NCI-H128 (cell line): ENCODE measurements at regions not wholly inside any gene's neighbourhood (a gene's known extent, or its start where the extent isn't known, plus 50 kb on each side); places are given as distances from the start of the nearest gene placed in this dataset.

Source experiments
- DNase-seq: peaks from one replicate; lab custom pipeline; 2025; ENCODE audit not compliant: unreplicated experiment; lab: John Stamatoyannopoulos, UW

GRCh38 chr4:4694827-4695226 lies 153.0 kb upstream of the STX18 start:
- DNase-seq, result no peak

- DNase-seq, result no peak
Measured at GRCh38 chr4:4694296-4694772, 152.5 kb upstream of the STX18 start.

- no peak for DNase-seq
Measured at GRCh38 chr4:4693755-4694295, 152.0 kb upstream of the STX18 start.

GRCh38 chr4:4693258-4693657 lies 151.4 kb upstream of the STX18 start:
- DNase-seq, result no peak

- no peak for DNase-seq
Measured at GRCh38 chr4:4690854-4691253, 149.0 kb upstream of the STX18 start.

- no peak for DNase-seq
Measured at GRCh38 chr4:4689694-4690440, 148.0 kb upstream of the STX18 start.

GRCh38 chr4:4687935-4688727 lies 146.3 kb upstream of the STX18 start:
- DNase-seq, result no peak

- DNase-seq, result no peak
Measured at GRCh38 chr4:4687100-4687499, 145.3 kb upstream of the STX18 start.

- DNase-seq, result no peak
Measured at GRCh38 chr4:4685810-4686795, 144.3 kb upstream of the STX18 start.

- no peak for DNase-seq
Measured at GRCh38 chr4:4681653-4682052, 139.8 kb upstream of the STX18 start.

- DNase-seq, result no peak
Measured at GRCh38 chr4:4680758-4681157, 138.9 kb upstream of the STX18 start.

GRCh38 chr4:4680243-4680642 lies 138.4 kb upstream of the STX18 start:
- no peak for DNase-seq

- no peak for DNase-seq
Measured at GRCh38 chr4:4677556-4678522, 136.0 kb upstream of the STX18 start.

GRCh38 chr4:4675641-4676040 lies 133.8 kb upstream of the STX18 start:
- no peak for DNase-seq

GRCh38 chr4:4675051-4675581 lies 133.3 kb upstream of the STX18 start:
- DNase-seq, result no peak

GRCh38 chr4:4673070-4673469 lies 131.2 kb upstream of the STX18 start:
- no peak for DNase-seq

- DNase-seq, result no peak
Measured at GRCh38 chr4:4672402-4672801, 130.6 kb upstream of the STX18 start.

GRCh38 chr4:4671774-4672349 lies 130.0 kb upstream of the STX18 start:
- DNase-seq, result no peak

- DNase-seq, result no peak
Measured at GRCh38 chr4:4670869-4671268, 129.0 kb upstream of the STX18 start.
